Breast epithelium (tissue), 4 donors: ENCODE measurements at regions not wholly inside any gene's neighbourhood (a gene's known extent, or its start where the extent isn't known, plus 50 kb on each side); places are given as distances from the start of the nearest gene placed in this dataset.

Source experiments
- DNase-seq, 2 donors: peaks; one replicate each; pipeline ENCODE4 v3.0.0-alpha.2; 2019; ENCODE audit warnings: low spot score in 2 of 2
- H3K27ac ChIP-seq, 2 donors: fragments of 200-600 bp; sonication (generic) in 1 of 2; one replicate each; pipeline ENCODE4 v1.5.1; 2016 to 2019; ENCODE audit warnings: mild to moderate bottlenecking in 1 of 2
- H3K27me3 ChIP-seq, 2 donors: fragments of 200-600 bp; sonication (generic) in 1 of 2; one replicate each; pipeline versions ENCODE4 v1.5.1 to v1.6.0; 2017 to 2019; ENCODE audit warnings: control low read depth in 1 of 2, mild to moderate bottlenecking in 1 of 2
- H3K36me3 ChIP-seq: fragments of 200-600 bp; one replicate; pipeline ENCODE4 v1.5.1; 2019
- H3K4me1 ChIP-seq, 2 donors: fragments of 200-600 bp; sonication (generic); one replicate each; pipeline ENCODE4 v1.5.1; 2016 to 2019; ENCODE audit warnings: control low read depth in 1 of 2
- H3K4me3 ChIP-seq, 3 donors: fragments of 200-600 bp; sonication (generic); 1 replicate in 2 of 3; 2 replicates in 1 of 3; pipeline ENCODE4 v1.5.1; 2016 to 2019; ENCODE audit warnings: mild to moderate bottlenecking in 3 of 3, moderate library complexity in 2 of 3
- H3K9me3 ChIP-seq, 2 donors: fragments of 200-600 bp; sonication (generic) in 1 of 2; one replicate each; pipeline ENCODE4 v1.5.1; 2016 to 2019; ENCODE audit warnings: control low read depth in 1 of 2
- POLR2A ChIP-seq: fragments of 450-650 bp; IDR thresholded peaks from one replicate; pipeline ENCODE4 v1.6.1; 2016; ENCODE audit warnings: antibody characterized with exemption, mild to moderate bottlenecking, moderate library complexity
- POLR2AphosphoS5 ChIP-seq, 3 donors: sonication (generic); formaldehyde crosslinking; IDR thresholded peaks; one replicate each; pipeline ENCODE4 v1.6.1; 2017; ENCODE audit warnings: antibody characterized with exemption in 3 of 3
- intact Hi-C: fragments of 100-400 bp; cut with DNase I; formaldehyde crosslinking; loops from one replicate; pipeline ENCODE4 v1.15.1; 2023; ENCODE audit warnings: low total_unique reads
- TF ChIP-seq, protein P1 (sequence below), 3 donors: fragments of 450-650 bp; IDR thresholded peaks; one replicate each; pipeline ENCODE4 v1.5.1; 2016 to 2017; ENCODE audit warnings: antibody characterized with exemption in 3 of 3, mild to moderate bottlenecking in 3 of 3, moderate library complexity in 3 of 3

DNA sequence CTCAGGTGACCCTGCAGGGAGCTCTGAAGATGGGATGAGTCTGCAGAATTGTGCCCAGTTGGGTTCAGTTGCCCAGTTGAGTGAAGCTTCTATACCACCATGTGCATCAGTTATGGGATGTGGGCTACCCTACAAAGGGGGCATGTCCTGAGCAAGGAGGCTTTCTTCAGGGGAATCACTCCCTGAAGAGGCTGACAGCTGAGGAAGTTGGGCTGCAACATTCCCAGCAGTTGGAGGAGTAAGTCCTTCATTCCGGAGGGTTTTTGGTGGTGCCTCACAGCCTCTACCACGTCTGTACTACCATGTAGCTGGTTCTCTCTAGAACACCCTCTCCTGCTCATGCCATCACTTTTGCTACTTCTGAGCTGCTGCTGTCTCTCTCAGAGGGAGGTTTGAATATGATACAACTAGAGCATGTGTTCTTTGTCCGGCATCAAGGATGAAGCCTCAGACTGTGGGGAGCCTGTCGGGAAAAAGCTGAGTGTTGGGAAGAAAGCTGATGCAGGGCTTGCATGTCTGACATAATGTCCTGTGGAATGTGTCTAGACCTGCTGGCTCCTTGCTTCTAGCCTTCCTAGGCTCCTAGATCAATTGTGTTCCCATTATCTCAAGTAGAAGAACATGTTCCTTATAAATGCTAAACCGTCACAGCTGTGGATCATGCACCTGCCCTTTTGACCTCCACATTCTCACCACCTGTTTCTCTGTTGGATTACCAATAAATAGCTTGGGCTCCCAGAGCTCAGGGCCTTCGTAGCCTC lies 355.8 kb downstream of the CCSER2 start:
- no peaks in the 10 kb centered on the region for H3K4me1 ChIP-seq
- H3K36me3 ChIP-seq, result no peaks in the 10 kb centered on the region
- intact Hi-C loops, result loop anchor here (10.0 kb wide), 1 partner anchor 1331 kb away; no protein-coding TSS in a partner anchor
- no peaks in the 10 kb centered on the region for H3K27me3 ChIP-seq
- TF ChIP-seq POLR2AphosphoS5 (IDR thresholded peaks at IDR 0.05), result no peak
- TF ChIP-seq, protein P1, sequence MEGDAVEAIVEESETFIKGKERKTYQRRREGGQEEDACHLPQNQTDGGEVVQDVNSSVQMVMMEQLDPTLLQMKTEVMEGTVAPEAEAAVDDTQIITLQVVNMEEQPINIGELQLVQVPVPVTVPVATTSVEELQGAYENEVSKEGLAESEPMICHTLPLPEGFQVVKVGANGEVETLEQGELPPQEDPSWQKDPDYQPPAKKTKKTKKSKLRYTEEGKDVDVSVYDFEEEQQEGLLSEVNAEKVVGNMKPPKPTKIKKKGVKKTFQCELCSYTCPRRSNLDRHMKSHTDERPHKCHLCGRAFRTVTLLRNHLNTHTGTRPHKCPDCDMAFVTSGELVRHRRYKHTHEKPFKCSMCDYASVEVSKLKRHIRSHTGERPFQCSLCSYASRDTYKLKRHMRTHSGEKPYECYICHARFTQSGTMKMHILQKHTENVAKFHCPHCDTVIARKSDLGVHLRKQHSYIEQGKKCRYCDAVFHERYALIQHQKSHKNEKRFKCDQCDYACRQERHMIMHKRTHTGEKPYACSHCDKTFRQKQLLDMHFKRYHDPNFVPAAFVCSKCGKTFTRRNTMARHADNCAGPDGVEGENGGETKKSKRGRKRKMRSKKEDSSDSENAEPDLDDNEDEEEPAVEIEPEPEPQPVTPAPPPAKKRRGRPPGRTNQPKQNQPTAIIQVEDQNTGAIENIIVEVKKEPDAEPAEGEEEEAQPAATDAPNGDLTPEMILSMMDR (IDR thresholded peaks at IDR 0.05), result no peak
- no peak for TF ChIP-seq POLR2A
- H3K27ac ChIP-seq, result no peak overlapping the region
- no peaks in the 10 kb centered on the region for H3K9me3 ChIP-seq
- DNase-seq, result no peak
- H3K4me3 ChIP-seq, result no peak overlapping the region

DNA sequence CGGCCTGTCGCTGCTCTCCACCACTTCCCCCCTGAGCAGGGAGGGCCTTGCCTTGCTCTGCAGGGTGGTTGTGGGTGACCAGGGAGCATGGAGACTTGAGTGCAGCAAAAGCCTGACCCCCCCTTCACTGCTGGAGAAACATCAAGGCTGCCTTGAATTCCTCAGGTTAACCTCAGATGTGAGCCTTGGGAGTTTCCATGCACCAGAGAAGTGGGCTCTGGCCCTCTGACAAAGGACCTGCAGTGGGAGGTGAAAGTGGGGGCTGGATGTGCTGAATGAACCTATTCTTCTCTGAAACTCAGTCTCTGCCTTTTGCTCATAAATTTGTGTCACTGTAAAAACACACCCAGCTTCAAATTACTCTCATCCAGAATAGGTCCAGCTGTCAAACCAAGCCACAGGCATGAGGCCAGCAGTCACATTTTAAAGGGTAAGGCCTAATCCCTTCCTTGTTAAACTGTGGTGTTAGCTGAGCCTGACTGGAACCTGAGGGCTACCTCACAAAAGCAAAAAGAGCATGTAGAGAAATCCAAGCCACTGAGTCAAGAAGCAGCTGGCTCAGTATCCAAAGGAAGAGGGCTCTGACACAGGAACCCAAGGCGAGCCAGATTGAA lies 356.8 kb downstream of the CCSER2 start:
- Histone ChIP-seq H3K36me3 (no peaks in the 10 kb centered on the region), H3K27ac (no peak overlapping the region), H3K4me3 (no peak overlapping the region), H3K9me3 (no peaks in the 10 kb centered on the region), H3K4me1 (no peaks in the 10 kb centered on the region), H3K27me3 (no peaks in the 10 kb centered on the region)
- TF ChIP-seq POLR2AphosphoS5 (IDR thresholded peaks at IDR 0.05) (no peak), POLR2A (no peak)
- TF ChIP-seq, protein P1 (IDR thresholded peaks at IDR 0.05), result no peak
- DNase-seq, result no peak
- intact Hi-C loops, result loop anchor here (10.0 kb wide), 1 partner anchor 1330 kb away; no protein-coding TSS in a partner anchor

DNA sequence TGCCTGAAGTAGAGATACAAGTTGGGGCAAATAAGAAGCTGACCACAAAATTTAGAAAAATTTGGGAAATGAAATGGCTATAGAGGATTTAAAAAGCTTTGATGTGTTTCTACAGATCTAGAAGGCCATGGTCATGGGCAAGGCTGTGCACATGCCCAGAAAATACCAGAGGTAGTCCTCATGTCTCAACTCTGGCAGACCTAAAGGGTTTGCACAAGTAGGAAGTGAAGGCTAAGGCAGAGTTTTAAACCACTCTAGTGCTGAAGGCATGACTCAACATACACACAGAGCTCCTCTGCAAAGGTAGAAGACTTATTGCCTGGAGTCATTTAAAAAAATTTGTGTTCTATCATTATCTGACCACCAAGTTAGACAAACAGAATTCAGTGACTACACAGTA lies 364.6 kb downstream of the CCSER2 start:
- H3K27ac ChIP-seq, result no peak overlapping the region

DNA sequence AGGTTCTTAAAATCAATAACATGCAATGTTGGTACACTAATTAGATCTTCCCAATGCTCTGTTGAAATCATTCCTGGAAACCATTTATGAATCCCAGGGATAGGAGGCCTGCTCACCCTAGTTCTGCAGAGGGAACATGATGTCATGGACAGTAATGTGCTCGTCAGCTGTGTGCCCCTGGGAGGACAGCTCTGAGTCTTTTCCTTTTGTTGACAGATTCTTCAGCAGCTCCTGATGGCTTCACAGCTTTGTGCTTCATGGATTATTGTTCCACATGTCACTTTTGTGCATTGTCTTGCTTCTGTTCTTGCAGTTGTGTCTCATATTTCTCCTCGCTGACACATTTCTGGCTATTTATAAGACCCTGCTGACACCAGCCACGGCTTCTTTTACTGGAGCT lies 367.5 kb downstream of the CCSER2 start:
- no peak for DNase-seq
- H3K27me3 ChIP-seq, result no peaks in the 10 kb centered on the region
- TF ChIP-seq, protein P1 (IDR thresholded peaks at IDR 0.05), result no peak
- TF ChIP-seq POLR2A (no peak), POLR2AphosphoS5 (IDR thresholded peaks at IDR 0.05) (no peak)
- intact Hi-C loops, result loop anchor here (10.0 kb wide), 1 partner anchor 1569 kb away; no protein-coding TSS in a partner anchor
- no peak overlapping the region for H3K4me3 ChIP-seq
- no peaks in the 10 kb centered on the region for H3K4me1 ChIP-seq
- no peaks in the 10 kb centered on the region for H3K36me3 ChIP-seq
- H3K9me3 ChIP-seq, result peaks cover 0 to 13% of the 10 kb centered on the region in 2 donors
- no peak overlapping the region for H3K27ac ChIP-seq

More for the DNA sequence above, 364.6 kb downstream of the CCSER2 start:
- no peak overlapping the region for H3K4me3 ChIP-seq
- no peak for DNase-seq
- no peaks in the 10 kb centered on the region for H3K36me3 ChIP-seq
- H3K4me1 ChIP-seq, result no peaks in the 10 kb centered on the region
- H3K9me3 ChIP-seq, result peaks cover 0 to 13% of the 10 kb centered on the region in 2 donors
- intact Hi-C loops, result loop anchor here (10.0 kb wide), 1 partner anchor 1572 kb away; no protein-coding TSS in a partner anchor
- H3K27me3 ChIP-seq, result no peaks in the 10 kb centered on the region
- TF ChIP-seq POLR2A (no peak), POLR2AphosphoS5 (IDR thresholded peaks at IDR 0.05) (no peak)
- TF ChIP-seq, protein P1 (IDR thresholded peaks at IDR 0.05), result no peak

DNA sequence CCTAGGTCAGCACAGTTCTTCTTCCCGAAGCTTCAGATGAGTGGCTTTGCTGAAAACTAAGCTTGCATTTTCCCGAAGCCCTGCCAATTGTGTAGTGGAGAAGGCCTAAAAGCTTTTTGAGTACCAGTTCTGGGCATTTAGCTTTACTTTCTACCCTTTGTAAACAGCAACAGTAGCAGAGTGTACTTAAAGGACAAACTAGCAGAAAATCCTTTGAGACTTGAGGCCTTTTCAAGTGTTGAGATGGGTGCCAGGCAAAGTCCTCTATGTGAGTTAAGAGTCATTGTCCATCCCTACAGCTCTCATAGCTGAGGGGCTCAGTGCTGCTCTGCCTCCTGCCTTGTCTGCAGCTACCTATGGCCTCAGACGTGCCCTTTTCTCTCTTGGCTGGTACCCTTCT lies 368.2 kb downstream of the CCSER2 start:
- intact Hi-C loops, result loop anchor here (10.0 kb wide), 1 partner anchor 1568 kb away; no protein-coding TSS in a partner anchor
- no peak for DNase-seq
- H3K36me3 ChIP-seq, result no peaks in the 10 kb centered on the region
- peaks cover 0 to 13% of the 10 kb centered on the region in 2 donors for H3K9me3 ChIP-seq
- TF ChIP-seq POLR2A, result no peak
- TF ChIP-seq, protein P1 (IDR thresholded peaks at IDR 0.05), result no peak
- no peak for TF ChIP-seq POLR2AphosphoS5 (IDR thresholded peaks at IDR 0.05)
- no peak overlapping the region for H3K27ac ChIP-seq
- no peak overlapping the region for H3K4me3 ChIP-seq
- H3K4me1 ChIP-seq, result no peaks in the 10 kb centered on the region
- no peaks in the 10 kb centered on the region for H3K27me3 ChIP-seq
